CD4-positive, alpha-beta T cell treated with Interleukin-15 for 1 hour (primary cell): ENCODE measurements at regions not wholly inside any gene's neighbourhood (a gene's known extent, or its start where the extent isn't known, plus 50 kb on each side); places are given as distances from the start of the nearest gene placed in this dataset.
"Not testable (repeated sequence)": the region's sequence is repeated elsewhere in the genome, so short reads cannot be mapped to it uniquely, and the experiment has no call there.

Source experiments
- DNase-seq: peaks from one replicate; pipeline ENCODE4 v3.0.0-alpha.2; 2020

DNA sequence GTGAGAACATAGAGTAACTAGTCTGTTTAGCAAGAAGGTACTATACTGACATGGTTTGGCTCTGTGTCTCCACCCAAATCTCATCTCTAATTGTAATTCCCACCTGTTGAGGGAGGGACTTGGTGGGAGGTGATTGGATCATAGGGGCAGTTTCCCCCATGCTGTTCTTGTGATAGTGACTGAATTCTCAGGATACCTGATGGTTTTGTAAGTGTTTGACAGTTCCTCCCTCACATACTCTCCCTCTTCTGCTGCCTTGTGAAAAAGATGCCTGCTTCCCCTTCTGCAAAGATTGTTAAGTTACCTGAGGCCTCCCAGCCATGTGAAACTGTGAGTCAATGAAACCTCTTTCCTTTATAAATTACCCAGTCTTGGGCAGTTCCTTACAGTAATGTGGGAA, 240.4 kb upstream of the ST8SIA4 start:
- no peak for DNase-seq

DNA sequence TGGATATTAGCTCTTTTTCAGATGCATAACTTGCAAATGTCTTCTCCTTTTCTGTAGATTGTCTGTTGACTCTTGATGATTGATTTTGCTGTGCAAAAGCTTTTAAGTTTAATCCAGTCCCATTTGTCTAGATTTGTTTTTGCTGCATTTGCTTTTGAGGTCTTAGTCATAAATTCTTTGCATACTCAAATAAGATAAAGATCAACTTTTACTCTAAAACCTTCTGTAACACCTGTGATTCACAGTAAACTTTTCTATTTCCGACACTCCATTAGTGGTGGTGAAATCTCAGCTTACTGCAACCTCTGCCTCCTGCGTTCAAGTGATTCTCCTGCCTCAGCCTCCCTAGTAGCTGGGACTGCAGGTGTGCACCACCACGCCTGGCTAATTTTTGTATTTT, 239.0 kb upstream of the ST8SIA4 start:
- no peak for DNase-seq

DNA sequence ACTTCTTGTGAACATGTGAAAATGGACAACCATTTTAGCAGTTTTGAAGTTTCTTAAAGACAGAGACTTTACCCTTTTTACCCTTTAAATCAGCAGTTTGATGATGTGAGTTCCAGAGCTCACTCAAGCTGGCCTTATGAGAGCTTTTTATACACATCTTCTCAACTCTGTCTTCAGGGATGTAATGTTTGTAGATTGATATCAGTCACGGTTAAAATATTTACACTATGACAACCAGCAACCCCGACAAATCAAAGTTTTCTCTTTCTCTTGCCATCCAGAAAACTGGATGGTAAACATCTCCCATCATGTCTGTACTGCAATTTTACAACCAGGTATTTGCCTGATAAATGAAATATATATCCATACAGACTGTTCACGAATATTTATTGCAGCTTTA, 233.4 kb upstream of the ST8SIA4 start:
- DNase-seq, result no peak

DNA sequence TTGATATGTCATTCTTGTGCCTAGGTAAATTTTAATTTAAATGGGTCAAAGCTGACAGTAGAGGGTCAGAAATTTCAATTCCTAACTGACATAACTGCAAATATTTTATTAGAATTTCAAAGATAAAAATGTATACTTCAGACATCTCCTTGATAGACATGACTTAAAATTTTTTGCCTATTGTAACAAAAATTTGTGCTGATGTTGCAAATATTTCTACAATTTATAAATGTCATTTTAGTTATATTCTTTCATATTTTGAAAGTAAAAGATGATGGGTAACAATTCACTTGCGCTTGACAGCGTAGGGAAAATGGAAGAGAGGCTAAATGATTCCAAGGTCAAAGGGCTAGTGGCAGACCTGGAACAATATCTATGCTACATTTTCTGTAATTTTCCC, 220.3 kb upstream of the ST8SIA4 start:
- no peak for DNase-seq

DNA sequence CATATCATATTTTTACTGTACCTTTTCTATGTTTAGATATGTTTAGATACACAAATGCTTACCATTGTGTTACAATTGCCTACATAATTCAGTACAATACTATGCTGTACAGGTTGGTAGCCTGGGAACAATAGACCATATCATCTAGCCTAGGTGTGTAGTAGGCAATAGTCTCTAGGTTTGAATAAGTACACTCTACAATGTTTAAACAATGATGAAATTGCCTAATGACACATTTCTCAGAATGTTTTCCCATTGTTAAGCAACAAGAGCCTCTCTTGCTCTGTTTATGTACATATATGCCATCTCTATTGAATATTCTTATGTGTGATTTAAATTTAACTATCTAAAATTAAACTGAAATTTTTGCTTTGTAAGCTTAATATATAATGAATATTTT, 209.6 kb upstream of the ST8SIA4 start:
- DNase-seq, result no peak

DNA sequence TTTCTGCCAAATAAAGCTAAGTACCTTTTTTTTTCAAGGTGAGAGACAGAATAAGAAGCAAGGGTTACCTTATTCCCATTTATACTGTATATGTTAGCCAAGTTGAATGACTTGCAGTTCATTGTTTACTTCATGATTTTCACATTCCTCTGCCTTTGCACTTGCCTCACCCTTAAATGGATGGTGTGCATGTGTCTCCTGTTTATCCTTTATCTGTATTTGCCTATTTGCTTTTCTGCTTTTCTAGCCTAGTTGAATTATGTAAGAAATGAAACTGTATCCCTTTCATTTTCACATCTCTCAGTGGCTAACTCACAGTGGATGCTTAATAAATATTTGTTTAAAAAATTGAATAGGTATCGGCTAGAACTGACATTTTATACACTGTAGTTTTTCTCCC, 200.8 kb upstream of the ST8SIA4 start:
- no peak for DNase-seq

DNA sequence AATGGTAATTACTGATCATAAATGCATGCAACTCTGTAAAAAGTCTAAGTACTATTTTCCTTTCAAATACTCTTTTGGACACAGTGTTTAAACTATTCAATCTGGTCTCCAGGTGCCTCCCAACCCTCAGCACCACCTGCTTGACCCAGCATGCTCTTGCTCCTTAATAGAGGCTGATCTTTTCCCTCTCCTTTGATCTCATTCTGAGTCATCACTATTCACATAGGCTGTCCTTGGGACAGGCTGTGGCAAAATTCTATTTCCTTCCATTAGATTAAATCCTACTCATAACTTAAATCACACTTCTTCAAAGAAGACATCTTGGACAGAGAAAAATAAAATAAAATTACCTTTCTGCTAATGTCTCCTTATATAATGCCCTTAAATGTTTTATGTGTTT, 199.4 kb upstream of the ST8SIA4 start:
- DNase-seq, result no peak

DNA sequence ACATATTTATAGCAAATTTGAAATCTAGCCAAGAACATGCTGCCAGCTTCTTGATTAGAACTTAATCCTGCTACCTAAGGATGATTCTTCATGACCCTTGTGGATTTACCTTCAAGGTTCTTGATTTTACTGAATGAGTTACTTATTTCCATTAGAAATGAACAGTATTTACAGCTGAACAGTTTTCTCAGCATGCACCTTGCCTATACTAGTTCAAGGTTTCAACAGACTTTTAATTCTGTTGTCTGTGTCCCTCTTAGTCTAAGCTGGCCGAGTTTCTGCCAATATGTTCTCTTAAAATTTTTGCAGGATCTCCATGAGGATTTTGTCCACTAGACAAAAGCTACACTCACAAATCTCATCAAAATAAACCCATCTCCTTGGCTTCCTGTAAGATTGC, 188.8 kb upstream of the ST8SIA4 start:
- no peak for DNase-seq

DNA sequence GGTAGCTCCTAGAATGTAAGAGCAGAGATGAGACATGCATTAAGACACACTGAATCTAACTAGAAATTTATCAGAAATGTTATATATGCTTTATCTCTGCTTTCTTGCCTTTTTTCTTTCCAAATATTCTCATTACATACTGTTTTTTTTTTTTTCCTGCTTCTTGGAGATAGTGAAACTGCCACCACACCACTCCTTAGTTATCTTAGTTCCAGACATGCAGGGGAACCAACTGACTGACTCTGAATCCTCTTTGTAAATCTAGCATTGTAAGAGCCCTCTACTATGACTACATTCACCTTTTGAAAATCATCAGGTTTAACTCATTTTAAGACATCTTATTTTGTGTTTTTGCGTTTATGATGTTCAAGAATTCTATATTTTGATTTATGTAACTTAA, 181.3 kb upstream of the ST8SIA4 start:
- DNase-seq, result no peak

DNA sequence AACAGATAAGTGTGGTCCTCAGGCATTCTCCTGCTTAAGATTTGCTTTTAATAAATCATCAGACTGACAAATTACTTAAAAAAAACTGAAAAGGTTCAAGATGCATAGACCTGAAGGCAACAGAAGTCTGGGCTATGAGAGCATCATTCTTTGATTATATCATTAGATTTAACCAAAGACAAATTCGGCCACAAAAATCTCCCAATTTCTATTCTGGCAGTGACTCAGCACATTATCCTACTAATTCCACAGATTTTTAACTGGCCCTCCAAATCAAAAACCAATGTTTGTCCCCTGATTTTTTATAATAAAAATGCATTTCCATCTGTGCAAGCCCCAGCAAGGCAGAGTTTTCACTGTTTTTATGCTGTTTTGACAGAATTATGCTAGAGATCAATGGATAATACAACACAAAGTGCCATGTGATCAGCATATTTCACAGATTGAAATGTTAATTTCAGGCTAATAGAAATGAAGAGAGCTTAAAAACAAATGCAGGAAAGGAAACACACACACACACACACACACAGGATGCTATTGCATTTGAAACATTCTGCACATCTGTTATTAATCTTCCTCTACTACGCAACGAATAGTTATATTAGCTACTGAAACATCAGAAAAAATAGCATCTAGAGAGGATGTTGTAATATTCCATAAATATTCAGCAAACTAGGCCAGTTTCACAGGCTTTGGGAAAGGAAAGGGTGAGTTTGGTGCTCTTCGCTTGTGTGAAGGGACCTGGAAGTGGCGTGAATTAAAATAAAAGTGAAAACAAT, 177.6 kb upstream of the ST8SIA4 start:
- DNase-seq, result no peak

DNA sequence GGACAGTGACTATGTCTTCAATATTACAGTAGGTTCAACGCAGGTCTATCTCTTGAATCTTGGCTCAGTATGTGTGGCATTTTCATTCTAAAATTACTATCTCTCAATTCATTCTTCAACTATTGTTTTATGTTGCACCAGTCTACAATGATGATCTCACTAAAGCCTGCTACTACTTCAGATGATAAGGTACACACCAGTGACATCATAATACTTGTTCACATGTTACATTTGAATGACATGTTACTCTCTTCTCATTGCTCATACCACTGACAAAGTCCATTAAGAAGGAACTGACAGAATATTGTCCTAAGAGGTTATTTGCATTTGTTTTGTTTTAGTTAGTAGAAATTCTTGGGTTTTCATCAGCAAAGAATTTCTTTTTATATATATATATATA, 165.2 kb upstream of the ST8SIA4 start:
- no peak for DNase-seq

DNA sequence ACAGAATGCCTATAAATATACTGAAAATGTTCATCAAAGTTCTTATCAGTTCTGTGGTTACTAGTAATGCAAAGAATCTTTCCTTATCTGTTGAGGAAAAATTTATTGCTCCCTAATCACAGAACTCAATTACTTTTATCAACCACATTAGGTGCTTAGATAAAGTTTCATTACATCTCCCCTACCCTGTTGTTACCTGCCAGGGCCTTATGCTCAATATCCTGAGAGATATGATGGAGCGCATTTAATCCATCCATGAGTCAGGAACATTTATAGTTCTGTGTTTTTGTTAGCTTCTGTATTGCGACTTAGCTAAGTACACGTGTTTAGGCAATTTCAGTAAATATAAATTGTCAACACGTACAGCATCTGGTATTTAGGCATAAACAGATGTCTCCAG, 164.3 kb upstream of the ST8SIA4 start:
- no peak for DNase-seq

DNA sequence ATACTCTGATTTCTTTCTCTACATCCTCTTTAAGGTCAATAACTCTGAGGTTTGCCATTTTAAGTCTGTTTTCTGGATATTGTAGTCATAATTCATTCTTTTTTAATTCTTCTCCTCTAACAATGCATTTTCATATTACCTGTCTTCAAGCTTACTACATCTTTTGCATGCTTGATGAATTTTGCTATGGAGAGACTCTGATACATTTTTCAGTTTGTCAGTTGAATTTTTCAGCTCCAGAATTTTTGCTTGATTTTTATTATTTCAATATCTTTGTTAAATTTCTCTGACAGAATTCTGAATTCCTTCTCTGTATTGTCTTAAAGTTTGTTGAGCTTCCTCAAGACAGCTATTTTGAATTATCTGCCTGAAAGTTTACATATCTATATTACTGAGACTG, 159.8 kb upstream of the ST8SIA4 start:
- no peak for DNase-seq

DNA sequence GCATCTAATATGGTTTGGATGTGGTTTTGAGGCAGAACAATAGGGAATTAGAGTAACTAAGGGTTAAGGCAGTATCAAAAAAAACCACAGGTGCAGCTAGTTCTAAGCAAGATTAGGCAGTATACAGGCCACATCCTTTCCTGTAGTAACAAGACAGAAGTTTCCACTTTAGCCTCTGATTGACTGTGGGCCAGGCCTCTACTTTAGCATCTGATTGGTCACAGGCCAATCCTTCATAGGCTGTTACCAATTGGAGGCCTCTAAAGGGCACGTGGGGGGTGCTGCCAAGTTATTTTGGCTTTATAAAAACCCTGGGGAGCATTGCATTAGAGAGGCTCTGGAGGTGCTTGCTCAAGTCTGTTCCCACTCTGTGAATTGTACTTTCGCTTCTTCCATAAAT, 144.1 kb upstream of the ST8SIA4 start:
- no peak for DNase-seq

DNA sequence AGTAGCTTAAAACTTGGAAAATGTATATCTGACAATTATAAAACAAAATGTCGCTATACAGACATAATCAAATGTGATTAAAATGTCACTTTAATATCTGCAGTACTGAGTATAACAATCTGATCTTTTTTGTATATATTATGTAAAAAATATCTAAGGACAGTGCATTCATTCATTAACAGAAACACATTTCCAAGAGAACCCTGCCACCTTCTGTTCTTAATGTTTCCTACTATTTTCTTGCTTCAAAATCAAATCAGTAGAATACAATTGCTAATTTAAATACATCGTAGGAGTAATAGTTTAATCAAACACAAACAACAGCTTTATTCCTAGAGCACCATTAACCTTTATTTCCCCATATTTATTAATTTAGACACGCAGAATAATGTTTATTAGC, 142.6 kb upstream of the ST8SIA4 start:
- DNase-seq, result no peak

DNA sequence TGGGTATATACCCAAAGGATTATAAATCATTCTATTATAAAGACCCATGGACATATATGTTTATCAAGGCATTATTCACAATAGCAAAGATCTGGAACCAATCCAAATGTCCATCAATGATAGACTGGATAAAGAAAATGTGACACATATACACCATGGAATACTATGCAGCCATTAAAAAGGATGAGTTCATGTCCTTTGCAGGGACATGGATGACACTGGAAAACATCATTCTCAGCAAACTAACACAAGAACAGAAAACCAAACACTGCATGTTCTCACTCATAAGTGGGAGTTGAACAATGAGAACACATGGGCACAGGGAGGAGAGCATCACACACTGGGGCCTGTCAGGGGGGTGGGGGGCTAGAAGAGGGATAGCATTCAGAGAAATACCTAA, 136.9 kb upstream of the ST8SIA4 start:
- DNase-seq, result not testable (repeated sequence)

DNA sequence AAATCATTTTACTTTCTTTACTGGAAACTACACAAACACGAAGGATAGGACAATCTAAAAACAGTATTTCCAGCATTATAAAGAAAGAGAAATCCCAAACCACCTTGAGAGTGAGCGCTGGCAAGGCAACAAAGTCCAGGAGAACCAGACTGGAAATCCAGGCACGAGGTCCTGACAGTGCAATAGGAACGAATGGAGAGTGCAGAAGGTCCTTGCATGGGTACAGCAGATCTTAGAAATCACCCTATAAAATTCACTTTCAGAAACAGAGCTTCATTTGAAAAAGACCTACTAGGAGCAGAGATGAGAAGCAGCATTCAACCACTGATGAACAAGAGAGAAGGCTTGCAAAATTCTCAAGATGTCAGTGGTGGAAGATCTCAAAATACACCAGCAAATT, 133.7 kb upstream of the ST8SIA4 start:
- no peak for DNase-seq

DNA sequence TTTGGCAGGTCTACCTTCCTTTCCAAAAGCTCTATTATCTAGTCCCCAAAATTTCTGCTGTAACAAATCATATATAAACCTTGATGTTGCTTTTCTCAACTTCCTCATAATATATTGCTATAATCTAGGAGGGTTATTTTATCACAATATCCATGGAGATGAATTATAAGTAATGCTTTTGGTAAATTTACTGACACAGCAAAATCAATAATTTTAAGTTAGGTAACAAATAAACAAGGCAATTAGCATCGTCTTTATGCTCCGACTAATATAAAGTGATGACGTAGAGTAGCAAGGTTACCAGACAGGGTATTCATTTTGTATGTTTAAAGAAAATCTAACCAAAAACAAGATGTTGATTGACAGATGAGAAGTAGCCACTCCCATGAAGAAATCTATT, 132.3 kb upstream of the ST8SIA4 start:
- no peak for DNase-seq

DNA sequence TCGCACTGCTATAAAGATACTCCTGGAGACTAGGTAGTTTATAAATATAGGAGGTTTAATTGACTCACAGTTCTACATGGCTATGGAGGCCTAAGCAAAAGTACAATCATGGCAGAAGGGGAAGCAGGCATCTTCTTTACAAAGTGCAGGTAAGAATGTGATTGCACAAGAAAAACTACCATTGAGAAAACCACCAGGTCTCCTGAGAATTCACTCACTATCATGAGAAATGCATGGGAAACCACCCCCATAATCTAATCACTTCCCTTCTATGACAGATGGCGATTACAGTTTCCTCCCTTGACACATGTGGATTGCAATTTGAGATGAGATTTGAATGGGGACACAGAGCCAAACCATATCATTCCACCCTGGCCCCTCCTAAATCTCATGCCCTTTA, 121.2 kb upstream of the ST8SIA4 start:
- DNase-seq, result no peak

DNA sequence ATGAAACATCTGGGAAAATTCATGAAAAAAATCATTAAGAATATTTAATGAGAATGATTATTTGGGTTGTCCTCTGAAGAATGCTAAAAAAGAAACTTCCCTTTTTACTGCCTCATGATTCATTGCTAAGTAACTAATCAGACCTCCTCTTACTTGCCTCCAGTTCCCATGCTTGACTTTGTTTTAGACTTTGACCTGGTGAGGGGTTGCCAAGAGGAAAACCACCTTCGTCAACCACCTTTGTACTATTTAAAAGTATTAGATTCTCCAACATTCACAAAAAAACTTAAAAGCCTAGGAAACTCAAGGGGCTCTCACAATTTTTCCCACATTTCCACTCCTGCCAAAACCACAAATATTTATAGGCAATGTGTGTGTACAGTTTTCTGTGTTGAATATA, 115.2 kb upstream of the ST8SIA4 start:
- no peak for DNase-seq

DNA sequence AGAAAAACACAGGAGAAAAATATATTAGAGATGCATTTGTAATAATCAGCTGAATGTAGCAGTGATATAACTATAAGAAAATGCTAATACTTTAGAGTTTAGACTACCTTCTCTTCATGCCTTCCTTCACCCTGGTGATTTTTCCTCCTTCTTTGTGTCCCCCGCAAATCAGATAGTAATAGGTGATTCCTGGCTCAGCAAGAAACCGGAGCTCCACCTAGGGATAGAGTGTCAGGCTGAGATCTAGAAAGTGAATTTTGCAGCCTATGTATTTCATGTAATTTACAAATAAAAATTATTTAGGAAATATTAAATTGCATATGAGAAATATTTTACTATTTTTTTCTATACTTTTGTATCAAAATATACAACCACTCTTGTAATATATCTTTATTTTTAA, 109.8 kb upstream of the ST8SIA4 start:
- no peak for DNase-seq

DNA sequence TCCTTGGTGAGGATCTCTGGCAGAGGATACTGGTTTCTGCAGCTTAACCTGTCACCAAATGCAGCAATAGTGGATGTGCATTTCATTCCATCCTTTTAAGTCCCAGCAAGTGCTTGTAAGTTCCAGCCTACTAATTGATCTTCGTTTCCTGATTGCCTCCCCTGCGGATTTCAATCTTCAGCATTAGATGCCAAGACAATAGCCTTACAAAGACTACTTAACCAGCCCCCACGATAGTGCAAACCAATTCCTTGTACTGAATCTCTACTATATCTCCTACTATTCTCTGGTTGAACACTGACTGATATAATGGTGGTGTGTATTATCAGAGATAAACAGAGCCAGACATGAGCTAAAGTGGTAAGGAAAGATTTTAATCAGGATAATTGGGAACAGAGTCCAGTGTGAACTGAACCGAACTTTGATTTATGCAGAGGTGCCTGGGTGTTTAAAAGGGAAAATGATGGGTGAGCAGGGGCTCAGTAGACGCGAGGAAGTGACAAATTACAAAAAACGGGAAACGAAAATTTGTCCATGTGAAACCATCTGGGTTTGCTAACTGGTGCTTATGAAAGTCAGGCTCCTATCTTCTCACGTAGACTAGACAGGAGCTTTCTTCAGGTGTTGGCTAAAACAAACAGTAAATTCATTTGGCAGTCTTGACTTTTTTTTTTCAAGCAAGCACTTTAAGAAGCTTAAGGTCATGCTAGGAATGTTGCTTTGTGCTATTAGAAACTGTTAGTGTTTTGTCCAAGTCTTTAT, 106.9 kb upstream of the ST8SIA4 start:
- no peak for DNase-seq

DNA sequence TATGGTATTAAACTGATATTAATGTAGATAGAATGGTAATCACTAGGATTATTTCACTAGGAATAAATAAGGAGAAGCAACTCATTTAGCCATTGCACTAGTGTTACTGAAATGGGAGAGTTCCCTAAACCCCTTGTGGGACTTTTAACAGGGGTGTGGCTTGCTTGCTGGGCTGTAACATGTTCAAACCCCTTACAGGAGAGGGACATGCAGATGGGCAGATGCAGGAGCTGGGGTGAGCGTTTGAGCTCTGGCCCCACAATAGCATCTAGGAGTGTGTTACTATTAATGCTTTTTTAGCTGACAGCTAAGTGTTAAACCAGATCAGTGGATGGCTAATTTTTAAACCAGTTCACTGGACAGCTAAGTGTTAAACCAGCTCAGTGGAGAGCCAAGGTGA, 89.3 kb upstream of the ST8SIA4 start:
- DNase-seq, result no peak

DNA sequence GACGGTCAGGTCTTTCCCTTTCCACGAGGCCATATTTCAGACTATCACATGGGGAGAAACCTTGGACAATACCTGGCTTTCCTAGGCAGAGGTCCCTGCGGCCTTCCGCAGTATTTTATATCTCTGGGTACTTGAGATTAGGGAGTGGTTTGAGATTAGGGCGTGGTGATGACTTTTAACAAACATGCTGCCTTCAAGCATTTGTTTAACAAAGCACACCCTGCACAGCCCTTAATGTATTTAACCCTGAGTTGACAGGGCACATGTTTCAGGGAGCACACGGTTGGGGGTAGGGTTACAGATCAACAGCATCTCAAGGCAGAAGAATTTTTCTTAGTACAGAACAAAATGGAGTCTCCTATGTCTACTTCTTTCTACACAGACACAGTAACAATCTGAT, 80.5 kb upstream of the ST8SIA4 start:
- not testable (repeated sequence) for DNase-seq

DNA sequence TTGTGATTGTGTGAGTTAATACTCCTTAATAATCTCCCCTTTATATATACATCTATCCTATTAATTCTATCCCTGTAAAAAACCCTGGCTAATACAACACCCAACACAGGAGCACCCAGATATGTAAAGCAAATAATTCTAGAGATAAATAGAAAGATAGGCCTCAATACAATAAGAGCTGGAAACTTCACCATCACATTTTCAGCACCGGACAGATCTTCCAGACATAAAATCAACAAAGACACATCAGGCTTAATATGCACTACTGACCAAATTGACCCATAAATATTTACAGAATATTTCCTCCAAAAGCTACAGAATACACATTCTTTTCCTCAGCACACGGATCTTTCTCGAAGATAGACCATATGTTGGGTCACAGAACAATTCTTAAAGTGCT, 71.0 kb upstream of the ST8SIA4 start:
- DNase-seq, result no peak
